Natural killer cell treated with Interleukin-12 subunit alpha and Interleukin-12 subunit beta and Interleukin-15 and Interleukin-18, amount 100 ng/mL, for 72 hours (primary cell): ENCODE measurements at regions not wholly inside any gene's neighbourhood (a gene's known extent, or its start where the extent isn't known, plus 50 kb on each side); places are given as distances from the start of the nearest gene placed in this dataset.
"Not testable (repeated sequence)": the region's sequence is repeated elsewhere in the genome, so short reads cannot be mapped to it uniquely, and the experiment has no call there.

ENCODE experiments used
- ATAC-seq, 2 donors: fragments of 150-1000 bp; cut with Tn5 transposase in 1 of 2; sonication (Bioruptor Pico), chemical (Tn5 transposase) in 1 of 2; 2 replicates each; pipeline ENCODE4 v1.10.0; 2021
- DNase-seq: peaks from one replicate; pipeline ENCODE4 v3.0.0; 2022; ENCODE audit warnings: low spot score
- H3K27ac Mint-ChIP-seq, 2 donors: 1 replicate in 1 of 2; 2 replicates in 1 of 2; pipeline ENCODE4 v1.8.0; 2022; ENCODE audit warnings: mixed read lengths in 2 of 2, mild to moderate bottlenecking in 1 of 2, moderate library complexity in 1 of 2
- H3K27me3 Mint-ChIP-seq, 2 donors: 1 replicate in 1 of 2; 2 replicates in 1 of 2; pipeline ENCODE4 v1.8.0; 2022; ENCODE audit warnings: mixed read lengths in 2 of 2
- H3K36me3 Mint-ChIP-seq: one replicate; pipeline ENCODE4 v1.8.0; 2022; ENCODE audit warnings: mixed read lengths
- H3K4me1 Mint-ChIP-seq, 2 donors: 1 replicate in 1 of 2; 2 replicates in 1 of 2; pipeline ENCODE4 v1.8.0; 2022; ENCODE audit warnings: low read depth in 2 of 2, mixed read lengths in 2 of 2, mild to moderate bottlenecking in 1 of 2
- H3K4me3 Mint-ChIP-seq: one replicate; pipeline ENCODE4 v1.8.0; 2022; ENCODE audit warnings: mixed read lengths
- H3K9me3 Mint-ChIP-seq: 2 replicates; pipeline ENCODE4 v1.8.0; 2022; ENCODE audit warnings: mixed read lengths

DNA sequence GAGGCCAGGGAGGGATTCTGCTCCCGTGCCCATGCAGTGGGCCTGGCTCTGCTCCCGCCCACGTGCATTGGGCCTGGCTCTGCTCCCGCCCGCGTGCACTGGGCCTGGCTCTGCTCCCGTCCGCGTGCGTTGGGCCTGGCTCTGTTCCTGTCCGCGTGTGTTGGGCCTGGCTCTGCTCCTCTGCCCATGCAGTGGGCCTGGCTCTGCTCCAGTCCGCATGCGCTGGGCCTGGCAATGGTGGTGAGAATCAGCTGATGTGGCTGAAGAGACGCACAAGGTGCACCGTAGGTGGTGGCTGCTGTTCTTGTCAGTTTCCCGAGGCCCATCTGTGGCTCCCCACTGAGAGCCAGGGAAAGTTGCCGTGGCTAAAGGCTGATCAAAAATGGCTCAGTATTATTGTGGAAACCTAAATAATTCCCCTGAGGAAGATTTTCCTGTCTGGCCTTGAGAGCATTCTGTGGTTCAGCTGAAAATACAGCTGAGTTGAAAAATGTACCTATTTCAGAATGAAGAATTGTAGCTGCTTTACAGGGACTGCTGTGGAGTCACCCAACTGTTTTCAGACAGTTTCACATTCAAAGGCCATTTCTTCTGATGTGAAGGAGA is 572.4 kb downstream of the GLRX3 start:
- ATAC-seq, result no peak
- Mint-ChIP-seq H3K4me3 (no peak overlapping the region), H3K27me3 (peaks cover 5 to 17% of the 10 kb centered on the region in 2 donors), H3K36me3 (no peaks in the 10 kb centered on the region), H3K27ac (no peak overlapping the region), H3K9me3 (no peaks in the 10 kb centered on the region), H3K4me1 (no peaks in the 10 kb centered on the region)
- no peak for DNase-seq

DNA sequence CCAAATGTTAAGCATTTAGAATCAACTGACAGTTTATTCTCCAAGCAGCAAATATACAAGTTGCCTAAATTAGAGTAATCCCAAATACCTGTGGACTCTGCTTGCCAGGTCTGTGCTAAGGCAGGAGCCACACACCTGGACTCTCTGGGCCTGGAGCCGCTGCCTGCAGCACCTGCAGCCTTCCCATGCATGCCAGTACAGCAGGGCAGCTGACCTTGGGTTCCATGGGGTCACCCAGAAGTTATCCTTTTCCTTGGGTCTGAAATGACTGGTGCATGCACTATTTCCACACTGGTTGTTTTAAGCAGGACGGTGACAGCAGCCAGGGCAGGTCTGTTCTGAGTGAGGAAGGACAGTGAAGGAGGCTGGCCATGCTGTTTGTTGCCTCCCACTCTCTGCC is 573.2 kb downstream of the GLRX3 start:
- Mint-ChIP-seq H3K4me3 (no peak overlapping the region), H3K36me3 (no peaks in the 10 kb centered on the region), H3K9me3 (no peaks in the 10 kb centered on the region), H3K27me3 (peaks cover 5 to 17% of the 10 kb centered on the region in 2 donors), H3K27ac (no peak overlapping the region), H3K4me1 (no peaks in the 10 kb centered on the region)
- DNase-seq (no peak), ATAC-seq (no peak)

DNA sequence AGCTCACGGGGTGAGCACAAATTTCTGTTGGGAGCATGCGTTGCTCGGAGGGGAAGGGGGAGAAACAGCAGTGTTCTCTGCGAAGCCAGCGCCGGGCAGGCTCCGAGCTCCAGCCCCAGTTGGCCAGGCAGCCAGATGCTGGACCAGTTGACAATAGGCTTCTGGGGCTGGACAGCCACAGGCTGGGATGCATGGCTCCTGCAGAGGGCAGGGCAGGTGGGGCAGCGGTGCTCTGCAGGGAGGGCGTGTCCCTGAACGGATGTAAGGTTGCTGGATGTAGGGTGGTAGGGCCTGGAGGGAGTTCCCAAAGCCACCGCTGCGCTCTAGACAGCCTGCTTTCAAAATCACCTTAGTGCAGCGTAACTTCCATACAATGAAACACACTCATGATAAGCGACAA is 574.9 kb downstream of the GLRX3 start:
- no peaks in the 10 kb centered on the region for H3K9me3 Mint-ChIP-seq
- no peak overlapping the region for H3K4me3 Mint-ChIP-seq
- no peak overlapping the region for H3K27ac Mint-ChIP-seq
- H3K27me3 Mint-ChIP-seq, result peaks cover 2 to 11% of the 10 kb centered on the region in 2 donors
- DNase-seq, result peak; percentile 28
- H3K36me3 Mint-ChIP-seq, result no peaks in the 10 kb centered on the region
- peak in 1 of 2 donors; percentile 40 for ATAC-seq
- no peaks in the 10 kb centered on the region for H3K4me1 Mint-ChIP-seq

DNA sequence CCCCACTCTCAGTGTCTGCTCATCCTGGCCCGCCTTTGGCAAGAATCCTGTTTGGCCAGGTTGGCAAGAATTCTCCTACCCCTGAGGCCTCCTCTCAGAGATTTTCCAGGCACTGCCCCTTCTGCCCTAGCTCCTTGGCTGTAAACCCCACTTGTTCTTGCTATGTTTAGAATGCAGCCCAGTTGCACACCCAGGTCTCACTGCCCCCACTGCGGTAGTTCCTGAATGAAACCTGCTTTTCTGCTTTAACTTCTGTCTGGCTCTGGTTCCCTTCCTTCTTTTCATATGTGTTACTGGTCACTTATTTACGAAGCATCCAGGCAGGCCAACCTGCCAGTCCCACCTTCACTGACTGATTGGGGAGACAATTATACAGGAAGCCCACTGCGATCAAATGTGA is 576.9 kb downstream of the GLRX3 start:
- H3K9me3 Mint-ChIP-seq, result no peaks in the 10 kb centered on the region
- ATAC-seq (no peak), DNase-seq (no peak)
- no peak overlapping the region for H3K4me3 Mint-ChIP-seq
- peaks cover 6 to 11% of the 10 kb centered on the region in 2 donors for H3K27me3 Mint-ChIP-seq
- H3K36me3 Mint-ChIP-seq, result no peaks in the 10 kb centered on the region
- H3K27ac Mint-ChIP-seq, result no peak overlapping the region
- no peaks in the 10 kb centered on the region for H3K4me1 Mint-ChIP-seq

DNA sequence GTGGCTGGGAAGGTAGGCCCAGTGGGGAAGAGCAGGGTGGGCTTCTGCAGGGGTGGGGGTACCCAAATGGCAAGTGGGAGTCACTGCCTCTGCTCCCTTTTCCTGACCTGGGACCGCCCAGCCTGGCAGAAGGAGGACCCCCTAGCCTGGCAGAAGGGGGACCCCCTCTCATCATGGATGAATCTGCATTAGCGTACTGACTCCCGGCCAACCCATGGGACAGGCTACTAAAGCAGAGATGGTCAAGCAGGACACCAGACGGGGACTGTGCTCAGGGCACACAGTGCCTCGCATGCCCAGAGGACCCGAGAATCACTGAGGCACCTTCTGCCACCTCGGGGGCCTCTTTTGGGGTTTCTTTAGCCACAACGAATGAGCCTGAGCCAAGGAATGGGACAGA is 577.5 kb downstream of the GLRX3 start:
- Mint-ChIP-seq H3K4me3 (no peak overlapping the region), H3K27ac (no peak overlapping the region), H3K9me3 (no peaks in the 10 kb centered on the region), H3K36me3 (no peaks in the 10 kb centered on the region), H3K27me3 (peaks cover 6 to 11% of the 10 kb centered on the region in 2 donors), H3K4me1 (no peaks in the 10 kb centered on the region)
- ATAC-seq, result no peak
- no peak for DNase-seq

DNA sequence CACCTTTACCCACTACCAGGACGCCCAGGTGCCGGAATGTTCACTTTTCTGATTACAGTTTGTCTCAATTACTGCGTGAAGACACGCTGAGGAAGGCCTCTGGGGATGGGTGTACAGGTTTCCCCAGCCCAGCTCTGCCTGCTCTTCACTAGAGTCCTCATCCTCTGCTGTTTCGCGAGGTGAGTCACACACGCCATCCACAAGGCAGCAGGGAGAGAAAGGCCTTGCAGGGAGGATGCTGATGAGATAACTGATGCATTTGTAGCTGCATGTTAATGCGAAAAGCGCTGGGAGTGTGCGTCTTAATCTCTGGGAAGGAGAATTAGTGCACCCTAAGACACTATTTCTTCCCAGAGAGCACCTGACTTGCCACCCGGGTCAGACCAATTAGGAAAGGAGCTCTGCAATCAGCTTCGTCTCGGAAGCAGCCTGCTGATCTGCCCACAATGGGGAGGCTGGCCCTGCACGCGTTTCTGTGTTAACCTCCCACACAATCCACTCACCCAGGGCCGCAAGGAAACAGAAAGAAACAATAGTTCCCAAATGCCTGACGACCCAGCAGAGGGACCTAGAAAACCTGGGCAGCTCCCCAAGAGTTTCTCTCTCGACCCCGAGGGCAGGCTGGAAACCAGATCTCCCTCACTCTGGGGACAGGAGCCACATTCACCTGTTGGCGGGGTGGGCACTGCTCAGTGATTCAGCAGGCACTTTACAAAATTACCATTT is 578.7 kb downstream of the GLRX3 start:
- DNase-seq (no peak), ATAC-seq (no peak)
- H3K36me3 Mint-ChIP-seq, result no peaks in the 10 kb centered on the region
- H3K4me3 Mint-ChIP-seq, result no peak overlapping the region
- H3K4me1 Mint-ChIP-seq, result no peaks in the 10 kb centered on the region
- no peak overlapping the region for H3K27ac Mint-ChIP-seq
- H3K27me3 Mint-ChIP-seq, result peaks cover 6 to 11% of the 10 kb centered on the region in 2 donors
- no peaks in the 10 kb centered on the region for H3K9me3 Mint-ChIP-seq

DNA sequence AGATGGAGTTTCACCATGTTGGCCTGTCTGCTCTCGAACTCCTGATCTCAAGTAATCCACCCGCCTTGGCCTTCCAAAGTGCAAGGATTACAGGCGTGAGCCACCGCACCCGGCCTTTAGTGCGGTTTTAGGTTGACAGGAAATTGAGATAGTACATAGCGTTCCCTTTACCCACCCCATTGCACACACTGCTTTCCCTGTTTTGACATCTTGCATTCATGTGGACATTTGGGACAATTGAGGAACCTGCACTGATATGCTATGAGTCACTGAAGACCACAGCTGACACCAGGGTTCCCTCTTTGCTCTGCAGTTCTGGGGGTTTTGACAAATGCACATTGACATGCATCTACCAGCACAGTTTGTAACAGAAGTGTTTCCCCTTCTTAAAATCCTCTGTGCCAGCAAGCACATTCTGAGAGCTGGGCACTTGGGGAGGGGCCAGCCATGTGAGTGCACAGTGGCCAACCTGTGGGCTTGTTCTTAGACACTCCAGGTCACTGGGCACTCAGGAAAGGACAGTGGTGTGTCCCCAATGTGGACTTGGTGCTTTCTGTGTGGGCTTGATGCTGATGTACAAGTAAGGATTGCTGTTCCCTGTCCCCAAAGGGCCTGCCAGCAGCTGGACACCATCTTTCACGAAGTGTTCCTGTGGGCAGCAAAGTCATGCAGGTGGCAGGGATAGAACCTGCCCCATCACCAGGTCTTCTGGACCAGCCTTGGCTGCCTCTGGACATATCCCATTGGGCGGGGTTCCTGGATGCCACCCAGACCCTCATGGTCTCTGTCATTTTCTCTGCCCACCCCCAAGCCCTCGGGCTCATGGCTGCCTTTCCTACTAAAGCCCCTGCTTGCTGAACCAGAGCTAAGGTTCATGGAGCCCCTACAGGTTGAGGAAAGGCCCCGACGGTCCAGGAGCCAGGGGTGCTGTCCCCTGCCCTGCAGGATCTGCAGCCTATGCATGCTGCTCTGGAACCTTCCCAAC is 579.8 kb downstream of the GLRX3 start:
- no peaks in the 10 kb centered on the region for H3K36me3 Mint-ChIP-seq
- no peak overlapping the region for H3K4me3 Mint-ChIP-seq
- peaks cover 6 to 11% of the 10 kb centered on the region in 2 donors for H3K27me3 Mint-ChIP-seq
- DNase-seq (no peak), ATAC-seq (peak in 1 of 2 donors; percentile 37)
- no peaks in the 10 kb centered on the region for H3K4me1 Mint-ChIP-seq
- no peaks in the 10 kb centered on the region for H3K9me3 Mint-ChIP-seq
- H3K27ac Mint-ChIP-seq, result no peak overlapping the region

DNA sequence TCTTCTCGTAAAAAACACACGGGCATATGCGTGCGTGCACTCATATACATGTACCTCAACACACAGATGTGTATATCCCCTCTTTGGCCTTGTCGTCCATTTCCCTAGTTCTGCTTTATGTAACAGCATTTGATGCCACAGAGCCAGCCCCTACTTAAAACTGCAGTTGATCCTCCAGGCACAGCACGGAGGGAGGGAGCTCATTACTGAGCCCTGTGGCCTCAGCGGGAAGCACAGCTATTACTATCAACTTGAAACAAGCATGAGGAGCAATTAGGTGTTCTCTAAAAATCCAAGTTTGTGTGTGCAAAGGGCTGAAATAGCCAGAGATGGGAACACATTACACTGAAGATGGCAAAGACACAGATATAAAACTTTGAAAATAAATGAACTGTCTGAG is 580.9 kb downstream of the GLRX3 start:
- Mint-ChIP-seq H3K27me3 (peaks cover 6 to 11% of the 10 kb centered on the region in 2 donors), H3K4me1 (no peaks in the 10 kb centered on the region), H3K36me3 (no peaks in the 10 kb centered on the region), H3K9me3 (no peaks in the 10 kb centered on the region), H3K4me3 (no peak overlapping the region), H3K27ac (no peak overlapping the region)
- ATAC-seq, result peak in 1 of 2 donors; percentile 13
- no peak for DNase-seq

DNA sequence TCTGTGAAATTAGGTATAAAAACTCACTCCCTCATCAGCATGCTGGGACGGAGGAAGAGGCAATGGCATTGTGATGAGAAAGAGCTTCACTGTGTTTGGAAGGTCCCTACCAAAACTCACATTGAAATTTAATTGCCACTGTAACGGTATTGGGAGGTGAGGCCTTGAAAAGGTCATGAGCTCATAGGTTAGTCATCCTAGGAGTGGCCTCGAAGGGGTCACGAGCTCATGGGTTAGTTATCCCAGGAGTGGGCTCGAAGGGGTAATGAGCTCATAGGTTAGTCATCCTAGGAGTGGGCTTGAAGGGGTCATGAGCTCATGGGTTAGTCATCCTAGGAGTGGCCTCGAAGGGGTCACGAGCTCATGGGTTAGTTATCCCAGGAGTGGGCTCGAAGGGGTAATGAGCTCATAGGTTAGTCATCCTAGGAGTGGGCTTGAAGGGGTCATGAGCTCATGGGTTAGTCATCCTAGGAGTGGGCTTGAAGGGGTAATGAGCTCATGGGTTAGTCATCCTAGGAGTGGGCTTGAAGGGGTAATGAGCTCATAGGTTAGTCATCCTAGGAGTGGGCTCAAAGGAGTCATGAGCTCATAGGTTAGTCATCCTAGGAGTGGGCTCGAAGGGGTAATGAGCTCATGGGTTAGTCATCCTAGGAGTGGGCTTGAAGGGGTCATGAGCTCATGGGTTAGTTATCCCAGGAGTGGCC is 582.7 kb downstream of the GLRX3 start:
- H3K4me1 Mint-ChIP-seq, H3K4me3 Mint-ChIP-seq, H3K27ac Mint-ChIP-seq, H3K36me3 Mint-ChIP-seq, H3K27me3 Mint-ChIP-seq, ATAC-seq, H3K9me3 Mint-ChIP-seq, DNase-seq: not testable (repeated sequence)

DNA sequence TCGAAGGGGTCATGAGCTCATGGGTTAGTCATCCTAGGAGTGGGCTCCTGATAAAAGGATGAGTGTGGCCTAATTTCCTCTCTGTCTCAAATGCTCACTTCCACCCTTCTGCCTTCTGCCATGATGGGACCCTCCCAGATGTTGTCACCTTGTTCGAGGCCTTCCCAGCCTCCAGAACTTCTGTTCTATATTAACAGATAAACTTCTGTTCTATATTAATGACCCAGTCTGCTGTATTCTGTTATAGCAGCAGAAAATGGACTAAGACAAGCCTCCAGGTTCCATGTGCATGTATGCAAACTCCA is 583.2 kb downstream of the GLRX3 start:
- no peak overlapping the region for H3K4me3 Mint-ChIP-seq
- no peaks in the 10 kb centered on the region for H3K9me3 Mint-ChIP-seq
- H3K4me1 Mint-ChIP-seq, result no peaks in the 10 kb centered on the region
- peaks cover 0 to 4% of the 10 kb centered on the region in 2 donors for H3K27me3 Mint-ChIP-seq
- no peak overlapping the region for H3K27ac Mint-ChIP-seq
- ATAC-seq (no peak), DNase-seq (no peak)
- H3K36me3 Mint-ChIP-seq, result no peaks in the 10 kb centered on the region

DNA sequence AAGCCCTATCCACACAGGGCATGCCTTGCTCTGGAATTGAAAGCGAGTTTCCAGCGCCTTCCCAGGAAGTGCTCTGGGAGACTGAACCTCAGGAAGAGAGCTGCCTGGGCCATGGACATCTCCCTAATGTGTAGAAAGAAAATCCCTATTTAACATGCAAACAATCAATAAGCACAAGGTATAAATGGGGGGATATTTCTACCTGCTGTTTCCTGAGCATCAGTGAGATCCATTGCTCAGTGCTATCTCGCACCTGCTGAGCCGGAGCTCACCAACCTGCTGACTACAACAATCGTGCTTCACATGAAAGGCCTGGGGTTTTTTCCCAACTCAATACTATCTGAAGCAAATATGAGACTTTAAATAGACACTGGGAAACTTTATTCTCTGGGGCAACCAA is 584.0 kb downstream of the GLRX3 start:
- Mint-ChIP-seq H3K27me3 (peaks cover 0 to 10% of the 10 kb centered on the region in 2 donors), H3K4me1 (no peaks in the 10 kb centered on the region), H3K27ac (no peak overlapping the region), H3K36me3 (no peaks in the 10 kb centered on the region), H3K9me3 (no peaks in the 10 kb centered on the region), H3K4me3 (no peak overlapping the region)
- DNase-seq, result no peak
- no peak for ATAC-seq

DNA sequence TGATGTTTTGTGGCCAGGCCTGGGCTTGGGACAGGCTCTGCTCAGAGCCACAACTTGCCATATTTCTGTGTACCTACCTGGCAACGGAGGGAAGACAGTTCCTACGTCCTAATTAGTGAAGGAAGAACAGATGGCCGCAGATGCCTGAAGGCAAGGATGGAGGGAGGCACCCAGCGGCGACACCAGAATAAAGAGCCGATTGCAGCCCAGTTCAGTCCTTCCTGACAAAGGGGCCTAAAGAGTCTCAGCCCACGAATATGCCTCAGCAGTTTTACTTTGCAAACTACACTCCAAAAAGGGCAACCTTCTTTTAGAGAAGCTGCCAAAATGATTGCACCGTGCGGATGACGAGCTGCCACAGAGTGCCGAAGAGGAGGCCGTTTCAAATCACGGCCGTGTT is 585.8 kb downstream of the GLRX3 start:
- no peaks in the 10 kb centered on the region for H3K9me3 Mint-ChIP-seq
- no peak overlapping the region for H3K27ac Mint-ChIP-seq
- peaks cover 0 to 10% of the 10 kb centered on the region in 2 donors for H3K27me3 Mint-ChIP-seq
- H3K4me3 Mint-ChIP-seq, result no peak overlapping the region
- DNase-seq, result no peak
- ATAC-seq, result no peak
- no peaks in the 10 kb centered on the region for H3K4me1 Mint-ChIP-seq
- H3K36me3 Mint-ChIP-seq, result no peaks in the 10 kb centered on the region

DNA sequence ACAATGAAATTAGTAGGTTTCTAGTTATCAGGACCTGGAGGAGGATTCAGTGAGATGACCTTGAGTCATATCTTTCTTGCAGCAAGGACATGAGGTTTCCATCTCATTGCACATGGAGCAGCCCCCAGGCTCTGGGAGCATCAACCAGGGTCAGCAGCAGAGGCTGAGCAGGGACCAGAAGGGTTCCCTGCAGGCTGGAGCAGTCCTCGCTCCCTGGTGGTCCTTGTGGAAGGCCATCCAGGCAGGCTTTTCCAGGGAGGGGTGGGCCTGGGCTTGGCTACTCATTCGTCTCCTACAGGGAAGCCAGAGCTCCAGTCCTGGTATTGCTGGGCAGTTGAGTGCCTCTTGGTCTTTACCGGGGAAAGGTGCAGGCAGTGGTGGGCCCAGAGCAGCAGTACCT is 587.5 kb downstream of the GLRX3 start:
- ATAC-seq (no peak), DNase-seq (no peak)
- Mint-ChIP-seq H3K4me1 (no peaks in the 10 kb centered on the region), H3K27me3 (peaks cover 0 to 10% of the 10 kb centered on the region in 2 donors), H3K4me3 (no peak overlapping the region), H3K27ac (no peak overlapping the region), H3K36me3 (no peaks in the 10 kb centered on the region), H3K9me3 (no peaks in the 10 kb centered on the region)
